ENCODE measurements at regions not wholly inside any gene's neighbourhood (a gene's known extent, or its start where the extent isn't known, plus 50 kb on each side); places are given as distances from the start of the nearest gene placed in this dataset.

DNA sequence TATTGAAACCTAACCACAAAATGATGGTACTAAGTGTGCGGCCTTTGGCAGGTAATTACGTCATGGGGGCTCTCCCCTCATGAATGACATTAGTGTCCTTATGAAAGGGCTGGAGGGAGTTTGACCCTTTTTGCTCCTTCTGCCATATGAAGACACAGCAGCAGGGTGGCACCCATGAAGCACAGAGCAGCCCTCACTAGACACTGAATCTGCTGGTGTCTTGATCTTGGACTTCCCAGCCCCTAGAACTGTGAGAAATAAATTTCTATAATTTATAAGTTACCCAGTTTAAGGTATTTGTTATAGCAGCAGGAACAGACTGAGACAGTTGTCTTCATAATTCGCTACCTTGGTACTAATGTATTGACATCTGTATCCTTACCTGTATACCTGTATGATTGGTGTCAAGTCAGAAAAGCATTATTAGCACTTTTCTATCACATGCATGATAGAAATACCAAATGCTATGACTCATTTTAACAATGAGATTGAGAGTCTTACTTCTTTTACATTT lies 80.4 kb downstream of the GCNT4 start:
- TF ChIP-seq, protein P1, sequence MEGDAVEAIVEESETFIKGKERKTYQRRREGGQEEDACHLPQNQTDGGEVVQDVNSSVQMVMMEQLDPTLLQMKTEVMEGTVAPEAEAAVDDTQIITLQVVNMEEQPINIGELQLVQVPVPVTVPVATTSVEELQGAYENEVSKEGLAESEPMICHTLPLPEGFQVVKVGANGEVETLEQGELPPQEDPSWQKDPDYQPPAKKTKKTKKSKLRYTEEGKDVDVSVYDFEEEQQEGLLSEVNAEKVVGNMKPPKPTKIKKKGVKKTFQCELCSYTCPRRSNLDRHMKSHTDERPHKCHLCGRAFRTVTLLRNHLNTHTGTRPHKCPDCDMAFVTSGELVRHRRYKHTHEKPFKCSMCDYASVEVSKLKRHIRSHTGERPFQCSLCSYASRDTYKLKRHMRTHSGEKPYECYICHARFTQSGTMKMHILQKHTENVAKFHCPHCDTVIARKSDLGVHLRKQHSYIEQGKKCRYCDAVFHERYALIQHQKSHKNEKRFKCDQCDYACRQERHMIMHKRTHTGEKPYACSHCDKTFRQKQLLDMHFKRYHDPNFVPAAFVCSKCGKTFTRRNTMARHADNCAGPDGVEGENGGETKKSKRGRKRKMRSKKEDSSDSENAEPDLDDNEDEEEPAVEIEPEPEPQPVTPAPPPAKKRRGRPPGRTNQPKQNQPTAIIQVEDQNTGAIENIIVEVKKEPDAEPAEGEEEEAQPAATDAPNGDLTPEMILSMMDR (IDR thresholded peaks at IDR 0.05), result no peak
- no peak for TF ChIP-seq ZFX (IDR thresholded peaks at IDR 0.05; ENCODE audit: borderline replicate concordance)
